Head of caudate nucleus (tissue), 42 donors: ENCODE measurements at regions not wholly inside any gene's neighbourhood (a gene's known extent, or its start where the extent isn't known, plus 50 kb on each side); places are given as distances from the start of the nearest gene placed in this dataset.
A peak's percentile ranks its signal among the peaks of the same experiment; 100 is the strongest.
"Not testable (repeated sequence)": the region's sequence is repeated elsewhere in the genome, so short reads cannot be mapped to it uniquely, and the experiment has no call there.

Source experiments
- DNase-seq, 42 donors: peaks; one replicate each; pipeline versions ENCODE4 v3.0.0 to v3.0.0-alpha.2; 2020 to 2021; ENCODE audit warnings: mixed read lengths in 7 of 42
- intact Hi-C: fragments of 100-400 bp; cut with DNase I; formaldehyde crosslinking; loops from one replicate; pipeline ENCODE4 v1.15.0; 2022

DNA sequence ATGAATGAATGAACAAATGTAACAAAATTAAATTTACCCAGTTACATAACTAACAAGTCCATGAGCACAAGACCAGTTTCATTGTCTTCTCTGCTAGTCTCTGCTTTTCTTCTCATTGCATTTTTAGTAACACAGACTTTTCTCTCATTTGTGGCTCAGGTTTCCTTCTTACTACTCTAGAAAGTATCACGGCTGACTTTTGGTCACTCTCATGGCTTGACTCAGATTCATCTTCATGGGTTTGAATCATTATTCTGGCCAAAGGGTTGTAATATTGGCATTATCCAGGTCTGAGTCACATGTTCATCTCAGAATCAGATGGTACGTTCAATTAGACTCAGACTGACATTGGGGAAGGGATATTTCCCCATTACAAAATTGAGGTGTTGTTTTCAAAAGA is 121.5 kb upstream of the SATB1 start:
- intact Hi-C loops, result no loop called here

DNA sequence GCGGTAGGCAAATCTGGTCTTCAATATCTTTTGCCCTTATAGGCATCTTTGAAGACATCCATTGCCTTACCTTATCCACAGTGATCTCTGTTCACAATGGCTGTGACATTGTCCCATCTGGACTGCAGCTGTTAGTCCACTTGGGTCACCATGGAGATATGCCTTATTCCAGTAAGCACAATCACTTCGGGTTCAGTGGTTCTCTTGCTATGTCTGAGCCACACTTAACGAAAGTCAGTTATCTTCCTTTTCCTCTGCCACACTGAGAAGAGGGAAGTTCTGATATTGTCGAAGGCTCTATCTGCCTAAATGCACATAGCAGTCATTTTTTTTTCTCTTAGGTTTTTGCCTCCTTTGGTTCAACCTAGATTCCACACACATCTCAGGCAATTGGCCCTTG is 119.0 kb upstream of the SATB1 start:
- intact Hi-C loops, result no loop called here
- no peak for DNase-seq

More for the DNA sequence above, 121.5 kb upstream of the SATB1 start:
- DNase-seq, result no peak

GRCh38 chr3:18538463-18539230 is 113.5 kb upstream of the SATB1 start:
- intact Hi-C loops, result no loop called here
- DNase-seq, result no peak

DNA sequence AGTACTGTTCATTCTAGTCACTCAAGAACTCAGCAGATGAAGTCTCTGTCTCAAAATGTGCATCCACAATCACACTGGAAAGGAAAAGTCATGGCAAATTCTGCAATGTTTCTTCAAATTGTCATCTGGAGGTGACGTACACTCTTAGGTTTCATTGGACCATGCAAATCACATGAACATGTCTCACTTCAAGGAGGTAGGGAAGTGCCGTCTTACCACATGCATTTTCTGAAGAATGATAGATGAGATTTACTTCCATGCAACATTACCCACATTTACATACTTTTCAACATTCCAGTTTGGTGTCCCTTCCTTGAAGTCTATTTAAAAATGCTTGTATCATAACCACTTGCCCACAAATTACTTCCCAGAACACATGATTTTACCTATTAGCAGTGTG is 107.9 kb upstream of the SATB1 start:
- no peak for DNase-seq
- intact Hi-C loops, result no loop called here

GRCh38 chr3:18531662-18532061 is 106.5 kb upstream of the SATB1 start:
- intact Hi-C loops, result no loop called here
- no peak for DNase-seq

DNA sequence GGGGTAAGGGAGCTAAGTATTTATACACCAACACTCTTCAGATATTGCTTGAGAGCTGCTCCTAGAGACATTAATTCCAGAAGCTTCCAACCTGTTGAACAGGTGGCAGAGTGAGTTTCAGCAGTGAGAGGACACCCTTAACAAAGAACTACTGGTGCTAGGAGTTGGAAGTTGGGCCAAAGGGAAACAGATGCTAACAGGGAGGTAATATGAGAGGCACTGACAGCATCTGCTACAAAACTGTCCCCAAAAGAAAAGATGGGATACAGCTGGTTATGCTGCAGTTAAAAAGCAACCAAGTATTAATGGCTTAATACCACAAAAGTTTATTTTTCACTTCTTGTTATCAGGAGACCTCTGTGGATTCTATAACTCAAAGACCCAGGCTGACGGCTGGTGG is 104.5 kb upstream of the SATB1 start:
- DNase-seq, result no peak

DNA sequence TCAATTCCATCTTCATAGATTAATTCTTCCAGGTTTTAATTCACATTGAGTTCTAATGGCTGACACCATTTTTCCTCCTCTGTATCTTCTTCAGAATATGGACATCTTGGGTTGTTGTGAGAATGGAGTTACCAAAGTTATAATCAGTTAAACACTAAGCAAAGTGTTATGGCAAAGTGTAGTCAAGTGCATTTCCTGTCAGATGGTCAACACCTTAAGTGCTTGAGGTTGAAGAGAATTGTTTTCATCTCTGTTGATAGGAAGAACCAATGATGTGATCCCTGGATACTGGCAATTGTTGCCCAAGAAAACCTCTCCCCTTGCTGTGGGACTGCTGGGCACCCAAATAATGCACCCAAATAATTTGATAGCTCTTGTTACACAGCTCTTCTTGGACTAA is 102.6 kb upstream of the SATB1 start:
- intact Hi-C loops, result no loop called here
- no peak for DNase-seq

More for the DNA sequence above, 104.5 kb upstream of the SATB1 start:
- intact Hi-C loops, result no loop called here

GRCh38 chr3:18526667-18527066 is 101.5 kb upstream of the SATB1 start:
- no peak for DNase-seq
- intact Hi-C loops, result no loop called here

DNA sequence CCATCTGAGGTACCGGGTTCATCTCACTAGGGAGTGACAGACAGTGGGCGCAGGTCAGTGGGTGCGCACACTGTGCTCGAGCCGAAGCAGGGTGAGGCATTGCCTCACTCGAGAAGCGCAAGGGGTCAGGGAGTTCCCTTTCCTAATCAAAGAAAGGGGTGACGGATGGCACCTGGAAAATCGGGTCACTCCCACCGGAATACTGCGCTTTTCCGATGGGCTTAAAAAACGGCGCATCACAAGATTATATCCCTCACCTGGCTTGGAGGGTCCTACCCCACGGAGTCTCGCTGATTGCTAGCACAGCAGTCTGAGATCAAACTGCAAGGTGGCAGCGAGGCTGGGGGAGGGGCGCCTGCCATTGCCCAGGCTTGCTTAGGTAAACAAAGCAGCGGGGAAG is 91.0 kb upstream of the SATB1 start:
- DNase-seq, intact Hi-C loops: not testable (repeated sequence)

- no peak for DNase-seq
- intact Hi-C loops, result no loop called here
Observed at GRCh38 chr3:18513091-18513490, 88.0 kb upstream of the SATB1 start.

- intact Hi-C loops, result no loop called here
- no peak for DNase-seq
Observed at GRCh38 chr3:18512007-18512406, 86.9 kb upstream of the SATB1 start.

DNA sequence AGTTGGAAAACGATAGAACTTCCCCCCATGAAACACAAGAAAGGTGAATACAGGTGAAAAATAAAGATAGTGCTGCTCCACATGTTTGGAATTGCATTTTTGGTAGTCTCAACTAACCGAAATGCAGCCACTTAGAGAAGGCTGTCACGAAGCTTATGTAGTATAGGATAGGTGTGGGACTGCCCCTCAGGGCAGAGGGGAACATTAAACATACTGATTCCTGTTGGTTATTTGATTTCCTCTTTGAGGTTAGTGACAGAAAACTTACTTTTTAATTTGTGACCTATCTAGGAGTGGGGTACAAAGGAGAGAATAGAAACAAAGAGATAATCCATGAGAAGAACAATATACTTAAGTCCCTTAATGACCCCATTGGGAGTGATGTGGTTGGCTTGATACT is 85.8 kb upstream of the SATB1 start:
- intact Hi-C loops, result no loop called here
- DNase-seq, result no peak

GRCh38 chr3:18507333-18507732 is 82.2 kb upstream of the SATB1 start:
- DNase-seq, result no peak
- intact Hi-C loops, result no loop called here

GRCh38 chr3:18505056-18505455 is 79.9 kb upstream of the SATB1 start:
- intact Hi-C loops, result no loop called here
- no peak for DNase-seq

DNA sequence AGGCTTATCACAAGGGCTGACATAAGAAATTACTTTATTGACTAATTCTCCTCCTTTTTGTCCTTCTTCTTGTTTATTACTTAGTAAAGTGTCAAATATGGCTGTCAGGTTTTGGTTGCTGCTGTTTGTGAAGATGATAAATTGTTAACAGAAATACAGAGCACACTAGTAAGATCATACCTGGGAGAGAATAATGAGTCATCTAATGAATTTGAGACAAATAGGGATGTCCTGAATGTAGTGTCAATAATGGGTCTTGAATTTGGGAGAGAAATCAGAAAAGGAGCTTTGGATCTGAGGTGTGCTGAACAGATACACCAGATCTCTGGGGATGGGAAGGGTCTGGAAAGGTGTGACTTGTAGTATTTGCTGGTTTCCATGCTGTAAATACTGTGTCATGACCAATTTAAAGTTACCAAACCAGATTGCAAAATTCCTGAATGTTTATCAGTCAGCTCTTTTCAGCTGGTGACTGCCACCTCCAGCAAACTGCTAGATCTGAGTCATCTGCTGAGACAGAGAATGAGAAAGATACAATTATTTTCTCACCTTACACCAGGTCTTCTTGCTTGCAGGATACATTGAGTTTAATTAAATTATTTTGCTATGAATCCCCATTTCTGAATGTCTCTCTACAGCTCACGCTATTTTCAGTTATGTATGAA is 76.7 kb upstream of the SATB1 start:
- intact Hi-C loops, result no loop called here
- DNase-seq, result peak in 5 of 42 donors; percentile 6 to 47 (median 19)

DNA sequence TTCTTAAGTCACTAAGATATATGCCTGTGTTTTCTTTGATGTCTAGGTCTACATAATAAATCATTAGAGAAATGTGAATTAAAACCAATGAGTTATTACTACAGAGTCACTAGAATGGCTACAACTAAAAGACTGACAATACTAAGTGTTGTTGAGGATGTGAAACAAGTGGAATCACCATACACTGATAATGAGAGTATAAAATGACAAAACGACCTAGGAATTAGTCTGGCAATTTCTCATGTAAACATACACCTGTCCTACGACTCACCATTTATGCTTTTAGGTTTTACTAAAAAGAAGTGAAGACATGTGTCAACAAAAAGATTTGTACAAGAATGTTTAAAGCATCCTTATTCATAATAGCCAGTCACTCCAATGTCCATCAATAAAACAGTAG is 75.2 kb upstream of the SATB1 start:
- intact Hi-C loops, result no loop called here
- no peak for DNase-seq

DNA sequence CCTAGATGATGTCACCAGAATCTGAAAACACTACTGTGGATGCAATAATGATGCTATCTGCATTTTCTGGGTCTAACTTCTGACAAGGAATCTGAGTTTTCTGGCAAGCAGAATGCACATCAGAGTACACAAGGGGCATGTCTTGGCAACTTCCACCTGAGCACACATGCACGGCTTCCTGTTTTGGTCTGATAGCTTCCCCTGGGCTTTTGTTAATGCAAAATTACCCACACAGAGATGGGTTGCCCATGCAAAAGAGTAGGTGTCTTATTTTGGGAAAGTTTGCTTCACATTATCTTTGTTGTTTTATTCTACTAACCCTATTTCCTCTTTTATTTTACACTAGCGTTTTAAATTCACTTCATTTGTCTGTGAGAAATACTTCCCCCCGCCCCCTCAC is 74.2 kb upstream of the SATB1 start:
- intact Hi-C loops, result no loop called here
- DNase-seq, result no peak

DNA sequence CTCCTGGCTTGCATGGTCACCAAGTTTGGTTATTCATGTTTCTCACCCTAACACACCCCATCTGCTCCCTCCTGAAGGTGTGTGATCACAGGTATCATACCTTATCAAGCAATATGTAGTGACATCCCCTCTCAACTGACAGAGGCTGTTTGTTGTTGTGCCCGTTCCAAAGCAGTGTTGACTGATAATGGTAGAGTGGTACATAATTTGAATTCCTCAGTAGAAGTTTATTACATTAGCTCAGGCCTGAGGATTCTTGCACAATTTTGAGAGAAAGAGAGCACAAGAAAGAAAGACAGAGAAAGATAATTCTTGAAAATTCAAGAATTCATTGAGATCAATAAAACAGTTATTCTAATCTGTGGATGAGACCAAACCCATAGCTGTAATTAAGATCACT is 69.1 kb upstream of the SATB1 start:
- intact Hi-C loops, result no loop called here
- no peak for DNase-seq

- intact Hi-C loops, result no loop called here
- no peak for DNase-seq
Observed at GRCh38 chr3:18489939-18490338, 64.8 kb upstream of the SATB1 start.

DNA sequence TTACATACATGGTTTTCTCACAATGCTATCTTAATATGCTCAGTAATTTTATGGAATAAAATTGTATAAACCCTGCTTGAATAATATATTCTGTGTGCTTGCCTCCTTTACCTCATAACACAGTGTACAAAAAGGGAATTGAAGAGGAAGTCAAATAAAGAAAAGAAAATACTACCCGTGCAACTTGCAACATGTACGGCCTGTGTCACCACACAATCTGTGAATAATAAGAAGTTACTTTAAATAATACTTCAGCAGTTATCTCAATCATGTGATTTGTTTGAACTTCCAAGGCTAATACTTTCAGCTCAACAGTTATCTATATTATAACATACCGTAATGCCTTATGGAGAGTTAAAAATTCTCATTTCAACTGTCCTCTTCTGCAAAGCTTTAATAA is 58.1 kb upstream of the SATB1 start:
- DNase-seq, result no peak
- intact Hi-C loops, result no loop called here

DNA sequence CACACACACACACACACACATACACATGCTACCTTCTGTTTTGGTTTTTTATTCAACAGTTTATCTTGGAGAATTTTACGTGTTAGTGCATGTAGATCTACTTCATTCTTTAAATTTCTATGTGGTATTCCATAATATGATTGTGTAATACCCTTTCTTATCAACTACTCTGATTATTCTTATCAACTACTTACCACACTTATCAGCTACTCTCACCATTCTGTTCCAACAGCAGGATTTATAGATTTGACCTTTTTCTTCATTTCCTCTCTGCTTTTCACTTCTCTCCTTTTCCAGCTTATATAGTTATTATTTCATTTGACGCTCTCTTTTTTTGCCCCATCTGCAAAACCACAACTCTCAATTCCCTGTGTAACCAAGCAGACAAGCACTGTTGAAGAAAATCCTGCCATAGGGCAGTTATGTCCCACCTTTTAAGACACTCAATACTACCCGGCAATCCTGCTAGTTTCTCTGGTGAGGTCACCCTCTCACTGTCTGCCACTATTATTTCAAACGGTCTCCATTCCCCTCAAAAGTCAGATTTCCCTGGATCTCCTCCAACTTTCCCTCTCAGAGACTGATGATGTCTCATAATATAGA is 56.9 kb upstream of the SATB1 start:
- intact Hi-C loops, result no loop called here
- no peak for DNase-seq
